HepG2 (cell line): ENCODE measurements at regions not wholly inside any gene's neighbourhood (a gene's known extent, or its start where the extent isn't known, plus 50 kb on each side); places are given as distances from the start of the nearest gene placed in this dataset.

Experiments
- ZNF318 ChIP-seq: sonication (generic); formaldehyde crosslinking; IDR thresholded peaks from 2 replicates; pipeline ENCODE4 v1.4.0; 2020; ENCODE audit warnings: mild to moderate bottlenecking, missing genetic modification reagents
- ZNF33A ChIP-seq: sonication (generic); formaldehyde crosslinking; IDR thresholded peaks from 2 replicates; pipeline ENCODE4 v1.5.1; 2020; ENCODE audit warnings: missing genetic modification reagents, mild to moderate bottlenecking, moderate library complexity, borderline replicate concordance
- ZNF34 ChIP-seq: sonication (generic); formaldehyde crosslinking; IDR thresholded peaks from 2 replicates; pipeline ENCODE4 v1.4.0; 2020; ENCODE audit warnings: mild to moderate bottlenecking, missing genetic modification reagents, borderline replicate concordance
- TF ChIP-seq, protein P1 (sequence below): sonication (generic); formaldehyde crosslinking; IDR thresholded peaks from 2 replicates; pipeline ENCODE4 v1.8.1; 2023; ENCODE audit warnings: mild to moderate bottlenecking, missing genetic modification reagents, borderline replicate concordance
- TF ChIP-seq, protein P2 (sequence below): sonication (generic); formaldehyde crosslinking; IDR thresholded peaks from 2 replicates; pipeline ENCODE4 v1.4.0; 2020; ENCODE audit warnings: missing genetic modification reagents

- TF ChIP-seq ZNF34 (CRISPR knock-in tag) (no peak), ZNF33A (no peak), ZNF318 (CRISPR knock-in tag) (no peak)
- TF ChIP-seq, protein P1, sequence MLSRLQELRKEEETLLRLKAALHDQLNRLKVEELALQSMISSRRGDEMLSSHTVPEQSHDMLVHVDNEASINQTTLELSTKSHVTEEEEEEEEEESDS (CRISPR knock-in tag) = no peak
- TF ChIP-seq, protein P2, sequence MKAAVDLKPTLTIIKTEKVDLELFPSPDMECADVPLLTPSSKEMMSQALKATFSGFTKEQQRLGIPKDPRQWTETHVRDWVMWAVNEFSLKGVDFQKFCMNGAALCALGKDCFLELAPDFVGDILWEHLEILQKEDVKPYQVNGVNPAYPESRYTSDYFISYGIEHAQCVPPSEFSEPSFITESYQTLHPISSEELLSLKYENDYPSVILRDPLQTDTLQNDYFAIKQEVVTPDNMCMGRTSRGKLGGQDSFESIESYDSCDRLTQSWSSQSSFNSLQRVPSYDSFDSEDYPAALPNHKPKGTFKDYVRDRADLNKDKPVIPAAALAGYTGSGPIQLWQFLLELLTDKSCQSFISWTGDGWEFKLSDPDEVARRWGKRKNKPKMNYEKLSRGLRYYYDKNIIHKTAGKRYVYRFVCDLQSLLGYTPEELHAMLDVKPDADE (CRISPR knock-in tag) = no peak
Observed at GRCh38 chr1:208835781-208836180, 591.6 kb upstream of the PLXNA2 start (continued).
